NCI-H2081 treated with DMSO at 0.1 percent for 48 hours (cell line): ENCODE measurements at regions not wholly inside any gene's neighbourhood (a gene's known extent, or its start where the extent isn't known, plus 50 kb on each side); places are given as distances from the start of the nearest gene placed in this dataset.
"Not testable (repeated sequence)": the region's sequence is repeated elsewhere in the genome, so short reads cannot be mapped to it uniquely, and the experiment has no call there.

Experiments
- DNase-seq: peaks from one replicate; lab custom pipeline; 2025; lab: John Stamatoyannopoulos, UW

GRCh38 chr4:124943145-124943889 lies 230.8 kb upstream of the ANKRD50 start:
- DNase-seq = no peak

- DNase-seq = no peak
Measured at GRCh38 chr4:124941267-124941666, 228.7 kb upstream of the ANKRD50 start.

- no peak for DNase-seq
Measured at GRCh38 chr4:124940387-124940786, 227.9 kb upstream of the ANKRD50 start.

- no peak for DNase-seq
Measured at GRCh38 chr4:124939908-124940307, 227.4 kb upstream of the ANKRD50 start.

GRCh38 chr4:124938836-124939235 lies 226.3 kb upstream of the ANKRD50 start:
- DNase-seq = no peak

GRCh38 chr4:124937993-124938392 lies 225.5 kb upstream of the ANKRD50 start:
- no peak for DNase-seq

GRCh38 chr4:124936427-124936826 lies 223.9 kb upstream of the ANKRD50 start:
- peak; percentile 24 for DNase-seq

- DNase-seq = no peak
Measured at GRCh38 chr4:124934916-124935315, 222.4 kb upstream of the ANKRD50 start.

GRCh38 chr4:124933521-124933920 lies 221.0 kb upstream of the ANKRD50 start:
- no peak for DNase-seq

GRCh38 chr4:124932447-124932846 lies 219.9 kb upstream of the ANKRD50 start:
- no peak for DNase-seq

- DNase-seq = no peak
Measured at GRCh38 chr4:124931050-124931449, 218.5 kb upstream of the ANKRD50 start.

GRCh38 chr4:124922748-124923147 lies 210.2 kb upstream of the ANKRD50 start:
- not testable (repeated sequence) for DNase-seq

GRCh38 chr4:124918559-124919122 lies 206.1 kb upstream of the ANKRD50 start:
- DNase-seq = no peak

- DNase-seq = no peak
Measured at GRCh38 chr4:124915073-124915472, 202.5 kb upstream of the ANKRD50 start.

GRCh38 chr4:124913237-124913636 lies 200.7 kb upstream of the ANKRD50 start:
- no peak for DNase-seq

GRCh38 chr4:124910327-124910726 lies 197.8 kb upstream of the ANKRD50 start:
- DNase-seq = no peak

GRCh38 chr4:124907881-124908280 lies 195.3 kb upstream of the ANKRD50 start:
- DNase-seq = no peak

- no peak for DNase-seq
Measured at GRCh38 chr4:124905441-124905840, 192.9 kb upstream of the ANKRD50 start.

GRCh38 chr4:124904723-124905388 lies 192.3 kb upstream of the ANKRD50 start:
- no peak for DNase-seq

GRCh38 chr4:124903995-124904722 lies 191.6 kb upstream of the ANKRD50 start:
- peak; percentile 2 for DNase-seq

- no peak for DNase-seq
Measured at GRCh38 chr4:124902001-124902515, 189.5 kb upstream of the ANKRD50 start.

- no peak for DNase-seq
Measured at GRCh38 chr4:124899997-124900396, 187.5 kb upstream of the ANKRD50 start.
